ENCODE measurements at regions not wholly inside any gene's neighbourhood (a gene's known extent, or its start where the extent isn't known, plus 50 kb on each side); places are given as distances from the start of the nearest gene placed in this dataset.

- no peak for TF ChIP-seq POLR2AphosphoS5 (IDR thresholded peaks at IDR 0.05; ENCODE audit: insufficient read depth, low read depth, low read length)
- TF ChIP-seq CTCF (IDR thresholded peaks at IDR 0.05; ENCODE audit: extremely low read depth in 1 of 2, insufficient read depth in 1 of 2, low read depth in 1 of 2, low read length in 2 of 2): no peak
- TF ChIP-seq MAX (IDR thresholded peaks at IDR 0.05; ENCODE audit: insufficient read depth, insufficient read length): no peak
- TF ChIP-seq GATA2 (IDR thresholded peaks at IDR 0.05; ENCODE audit: insufficient read depth, insufficient read length, low read depth, low read length): no peak
- TF ChIP-seq POLR2A (IDR thresholded peaks at IDR 0.05; ENCODE audit: low read depth, low read length): no peak
- no peak for TF ChIP-seq FOS (IDR thresholded peaks at IDR 0.05; ENCODE audit: borderline replicate concordance, insufficient read depth, low read length)
- TF ChIP-seq MYC (IDR thresholded peaks at IDR 0.05; ENCODE audit: low read depth, low read length): no peak
- no peak for TF ChIP-seq EZH2 (IDR thresholded peaks at IDR 0.05; ENCODE audit: borderline replicate concordance, low read depth, low read length, severe bottlenecking)
Observed at GRCh38 chr10:23918839-23919238, 290.1 kb upstream of the KIAA1217 start.
